ENCODE measurements at regions not wholly inside any gene's neighbourhood (a gene's known extent, or its start where the extent isn't known, plus 50 kb on each side); places are given as distances from the start of the nearest gene placed in this dataset.

- DNase-seq (ENCODE audit: low read depth) = no peak
- no peak for TF ChIP-seq CTCF (IDR thresholded peaks at IDR 0.05; ENCODE audit: control insufficient read depth, extremely low read depth, insufficient read depth)
- H3K4me3 ChIP-seq (ENCODE audit: low read depth, low read length) = no peak overlapping the region
Observed at GRCh38 chr14:105887692-105888091, 361.3 kb downstream of the TMEM121 start.

- no peak for TF ChIP-seq CTCF (IDR thresholded peaks at IDR 0.05; ENCODE audit: control insufficient read depth, extremely low read depth, insufficient read depth)
- H3K4me3 ChIP-seq (ENCODE audit: low read depth, low read length) = no peak overlapping the region
- no peak for DNase-seq (ENCODE audit: low read depth)
Observed at GRCh38 chr14:105888151-105888550, 361.8 kb downstream of the TMEM121 start.

- no peak for DNase-seq (ENCODE audit: low read depth)
- TF ChIP-seq CTCF (IDR thresholded peaks at IDR 0.05; ENCODE audit: control insufficient read depth, extremely low read depth, insufficient read depth) = no peak
- H3K4me3 ChIP-seq (ENCODE audit: low read depth, low read length) = no peak overlapping the region
Observed at GRCh38 chr14:105888784-105889665, 362.6 kb downstream of the TMEM121 start.

GRCh38 chr14:105889666-105890473 is 363.5 kb downstream of the TMEM121 start:
- H3K4me3 ChIP-seq (ENCODE audit: low read depth, low read length) = no peak overlapping the region
- no peak for TF ChIP-seq CTCF (IDR thresholded peaks at IDR 0.05; ENCODE audit: control insufficient read depth, extremely low read depth, insufficient read depth)
- DNase-seq (ENCODE audit: low read depth) = no peak

- H3K4me3 ChIP-seq (ENCODE audit: low read depth, low read length) = no peak overlapping the region
- no peak for DNase-seq (ENCODE audit: low read depth)
- TF ChIP-seq CTCF (IDR thresholded peaks at IDR 0.05; ENCODE audit: control insufficient read depth, extremely low read depth, insufficient read depth) = no peak
Observed at GRCh38 chr14:105890474-105891220, 364.3 kb downstream of the TMEM121 start.

- DNase-seq (ENCODE audit: low read depth) = no peak
- no peak overlapping the region for H3K4me3 ChIP-seq (ENCODE audit: low read depth, low read length)
- no peak for TF ChIP-seq CTCF (IDR thresholded peaks at IDR 0.05; ENCODE audit: control insufficient read depth, extremely low read depth, insufficient read depth)
Observed at GRCh38 chr14:105891221-105891602, 364.8 kb downstream of the TMEM121 start.
